ENCODE measurements at regions not wholly inside any gene's neighbourhood (a gene's known extent, or its start where the extent isn't known, plus 50 kb on each side); places are given as distances from the start of the nearest gene placed in this dataset.

GRCh38 chrX:42017971-42018370 lies 94.6 kb upstream of the CASK start:
- Histone ChIP-seq H3K4me1 (ENCODE audit: insufficient read depth, low read length, severe bottlenecking) (no peaks in the 10 kb centered on the region), H3K9ac (ENCODE audit: low read length) (no peak overlapping the region), H4K20me1 (ENCODE audit: insufficient read depth, low read length) (no peaks in the 10 kb centered on the region), H3K4me2 (ENCODE audit: low read length) (no peak overlapping the region), H2AFZ (ENCODE audit: low read length) (no peak overlapping the region), H3K4me3 (ENCODE audit: low read depth, low read length, poor library complexity, severe bottlenecking) (no peak overlapping the region), H3F3A (ENCODE audit: insufficient read depth, low read length) (no peaks in the 10 kb centered on the region), H3K9me2 (ENCODE audit: low read depth, low read length) (no peaks in the 10 kb centered on the region), H3K27me3 (ENCODE audit: insufficient read depth, low read length) (no peaks in the 10 kb centered on the region), H3K36me3 (ENCODE audit: insufficient read depth, low read length) (no peaks in the 10 kb centered on the region), H3K79me2 (ENCODE audit: insufficient read depth, low read length) (no peaks in the 10 kb centered on the region), H3K27ac (ENCODE audit: low read depth, low read length, poor library complexity, severe bottlenecking) (no peak overlapping the region), H3K9me3 (ENCODE audit: low read length) (no peaks in the 10 kb centered on the region)
- no peak for TF ChIP-seq EZH2 (IDR thresholded peaks at IDR 0.05; ENCODE audit: borderline replicate concordance, low read length)
- no peak for TF ChIP-seq CTCF (IDR thresholded peaks at IDR 0.05; ENCODE audit: low read length)

GRCh38 chrX:42000836-42001235 lies 77.5 kb upstream of the CASK start:
- H3K9ac ChIP-seq (ENCODE audit: low read length), result no peak overlapping the region

GRCh38 chrX:41984628-41985027 lies 61.3 kb upstream of the CASK start:
- H3K4me3 ChIP-seq (ENCODE audit: low read depth, low read length, poor library complexity, severe bottlenecking), result no peak overlapping the region
- H3K27me3 ChIP-seq (ENCODE audit: insufficient read depth, low read length), result no peaks in the 10 kb centered on the region
- H2AFZ ChIP-seq (ENCODE audit: low read length), result no peak overlapping the region

More at GRCh38 chrX:42000836-42001235, 77.5 kb upstream of the CASK start:
- no peaks in the 10 kb centered on the region for H3K9me3 ChIP-seq (ENCODE audit: low read length)
- H3K4me1 ChIP-seq (ENCODE audit: insufficient read depth, low read length, severe bottlenecking), result no peaks in the 10 kb centered on the region
- no peak overlapping the region for H3K4me2 ChIP-seq (ENCODE audit: low read length)
- no peaks in the 10 kb centered on the region for H3K36me3 ChIP-seq (ENCODE audit: insufficient read depth, low read length)
- H3F3A ChIP-seq (ENCODE audit: insufficient read depth, low read length), result no peaks in the 10 kb centered on the region
- no peak overlapping the region for H2AFZ ChIP-seq (ENCODE audit: low read length)
- H4K20me1 ChIP-seq (ENCODE audit: insufficient read depth, low read length), result no peaks in the 10 kb centered on the region
- no peaks in the 10 kb centered on the region for H3K9me2 ChIP-seq (ENCODE audit: low read depth, low read length)
- H3K27ac ChIP-seq (ENCODE audit: low read depth, low read length, poor library complexity, severe bottlenecking), result no peak overlapping the region
- H3K4me3 ChIP-seq (ENCODE audit: low read depth, low read length, poor library complexity, severe bottlenecking), result no peak overlapping the region
- no peaks in the 10 kb centered on the region for H3K27me3 ChIP-seq (ENCODE audit: insufficient read depth, low read length)
- TF ChIP-seq CTCF (IDR thresholded peaks at IDR 0.05; ENCODE audit: low read length) (no peak), EZH2 (IDR thresholded peaks at IDR 0.05; ENCODE audit: borderline replicate concordance, low read length) (no peak)
- no peaks in the 10 kb centered on the region for H3K79me2 ChIP-seq (ENCODE audit: insufficient read depth, low read length)

More at GRCh38 chrX:41984628-41985027, 61.3 kb upstream of the CASK start:
- H3K79me2 ChIP-seq (ENCODE audit: insufficient read depth, low read length), result no peaks in the 10 kb centered on the region
- H3K9me3 ChIP-seq (ENCODE audit: low read length), result no peaks in the 10 kb centered on the region
- H3K4me1 ChIP-seq (ENCODE audit: insufficient read depth, low read length, severe bottlenecking), result peaks cover 8% of the 10 kb centered on the region
- no peak overlapping the region for H3K9ac ChIP-seq (ENCODE audit: low read length)
- H4K20me1 ChIP-seq (ENCODE audit: insufficient read depth, low read length), result no peaks in the 10 kb centered on the region
- H3F3A ChIP-seq (ENCODE audit: insufficient read depth, low read length), result no peaks in the 10 kb centered on the region
- TF ChIP-seq CTCF (IDR thresholded peaks at IDR 0.05; ENCODE audit: low read length) (no peak), EZH2 (IDR thresholded peaks at IDR 0.05; ENCODE audit: borderline replicate concordance, low read length) (no peak)
- H3K27ac ChIP-seq (ENCODE audit: low read depth, low read length, poor library complexity, severe bottlenecking), result no peak overlapping the region
- H3K4me2 ChIP-seq (ENCODE audit: low read length), result no peak overlapping the region
- no peaks in the 10 kb centered on the region for H3K36me3 ChIP-seq (ENCODE audit: insufficient read depth, low read length)
- no peaks in the 10 kb centered on the region for H3K9me2 ChIP-seq (ENCODE audit: low read depth, low read length)

All from OCI-LY1 (cell line).